Effector memory CD4-positive, alpha-beta T cell (primary cell): ENCODE measurements at regions not wholly inside any gene's neighbourhood (a gene's known extent, or its start where the extent isn't known, plus 50 kb on each side); places are given as distances from the start of the nearest gene placed in this dataset.

ENCODE experiments used
- DNase-seq, 3 donors: peaks; one replicate each; pipeline ENCODE4 v3.0.0-alpha.2; 2020
- H3K27ac ChIP-seq: 2 replicates; pipeline ENCODE4 v1.7.0; 2013; ENCODE audit warnings: mild to moderate bottlenecking, low read length, moderate library complexity; ENCODE audit not compliant: insufficient read depth, poor library complexity, severe bottlenecking
- H3K27me3 ChIP-seq: replicated peaks from 2 replicates; pipeline ENCODE4 v1.7.0; 2013; ENCODE audit warnings: mild to moderate bottlenecking, low read length; ENCODE audit not compliant: insufficient read depth, control insufficient read depth, poor library complexity, severe bottlenecking
- H3K36me3 ChIP-seq: 2 replicates; pipeline ENCODE4 v1.7.0; 2013; ENCODE audit warnings: mild to moderate bottlenecking, low read length, moderate library complexity; ENCODE audit not compliant: control insufficient read depth, insufficient read depth
- H3K4me1 ChIP-seq: 2 replicates; pipeline ENCODE4 v1.7.0; 2013; ENCODE audit warnings: low read length, mild to moderate bottlenecking; ENCODE audit not compliant: control insufficient read depth, insufficient read depth, poor library complexity, severe bottlenecking
- H3K4me3 ChIP-seq: 2 replicates; pipeline ENCODE4 v1.7.0; 2013; ENCODE audit warnings: low read length, low read depth, mild to moderate bottlenecking; ENCODE audit not compliant: insufficient read depth, poor library complexity, severe bottlenecking
- H3K9me3 ChIP-seq: 2 replicates; pipeline ENCODE4 v1.7.0; 2013; ENCODE audit warnings: mild to moderate bottlenecking, low read length, moderate library complexity; ENCODE audit not compliant: control insufficient read depth

DNA sequence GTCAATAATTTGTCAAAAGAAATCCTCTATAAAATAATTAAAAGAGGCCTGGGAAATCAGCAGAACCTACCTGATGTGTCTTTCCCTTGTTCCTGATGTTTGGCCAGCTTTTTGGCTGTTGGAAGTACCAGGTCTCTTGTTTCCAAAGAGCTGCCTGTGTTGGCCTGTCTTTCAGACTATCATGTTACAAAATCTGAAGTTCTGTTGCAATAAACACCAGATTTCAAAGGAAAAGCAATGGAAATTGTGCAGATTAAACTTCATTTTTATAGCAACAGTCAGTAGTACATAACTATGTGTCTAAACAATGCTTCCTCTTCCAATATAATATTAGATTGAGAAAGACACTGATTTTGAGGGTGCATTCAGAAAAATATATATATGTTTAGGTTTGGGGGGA is 647.2 kb upstream of the CXADR start:
- H3K27ac ChIP-seq: no peak overlapping the region
- no peaks in the 10 kb centered on the region for H3K36me3 ChIP-seq
- no peak for DNase-seq
- H3K4me3 ChIP-seq: no peak overlapping the region
- no peaks in the 10 kb centered on the region for H3K27me3 ChIP-seq
- no peaks in the 10 kb centered on the region for H3K4me1 ChIP-seq
- H3K9me3 ChIP-seq: no peaks in the 10 kb centered on the region

DNA sequence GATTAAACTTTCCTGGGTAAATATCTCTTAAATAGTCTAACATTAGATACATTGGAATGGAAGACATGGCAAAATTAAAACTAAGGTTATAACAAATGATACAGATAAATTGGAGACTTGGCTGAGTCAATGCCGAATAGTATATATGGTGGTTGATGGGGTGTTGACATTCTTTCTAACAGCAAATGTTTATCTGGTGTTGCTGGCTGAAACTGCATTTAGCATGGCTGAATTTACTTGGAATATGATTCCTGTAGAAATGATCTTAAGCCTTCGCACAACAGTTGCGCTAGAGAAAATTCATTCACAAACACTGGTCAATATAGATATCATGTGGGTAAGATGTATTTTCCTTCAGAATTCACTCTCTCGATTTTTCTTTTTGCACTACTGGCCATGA is 646.0 kb upstream of the CXADR start:
- no peaks in the 10 kb centered on the region for H3K4me1 ChIP-seq
- H3K27ac ChIP-seq: no peak overlapping the region
- no peaks in the 10 kb centered on the region for H3K36me3 ChIP-seq

DNA sequence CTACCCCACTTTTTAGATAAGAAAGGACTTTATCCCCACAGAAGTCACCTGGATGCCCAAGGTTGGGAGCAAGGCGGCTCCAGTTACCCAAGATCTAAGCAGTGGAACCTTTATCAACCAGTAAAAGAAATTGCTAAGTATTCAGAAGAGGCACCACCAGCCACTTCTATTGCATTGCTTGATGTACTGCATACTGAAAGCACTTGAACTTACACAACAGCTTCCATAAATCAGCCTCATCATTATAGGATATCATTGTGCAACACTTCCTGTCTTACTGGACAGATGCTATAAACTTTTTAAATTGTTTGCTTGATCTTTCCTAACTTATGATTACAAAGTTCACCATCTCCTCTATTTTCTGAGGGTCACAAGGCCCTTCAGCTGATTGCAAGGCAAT is 642.7 kb upstream of the CXADR start:
- no peaks in the 10 kb centered on the region for H3K36me3 ChIP-seq
- no peak for DNase-seq

More for the DNA sequence above, 646.0 kb upstream of the CXADR start:
- DNase-seq: no peak
- H3K27me3 ChIP-seq: no peaks in the 10 kb centered on the region
- no peaks in the 10 kb centered on the region for H3K9me3 ChIP-seq
- no peak overlapping the region for H3K4me3 ChIP-seq

DNA sequence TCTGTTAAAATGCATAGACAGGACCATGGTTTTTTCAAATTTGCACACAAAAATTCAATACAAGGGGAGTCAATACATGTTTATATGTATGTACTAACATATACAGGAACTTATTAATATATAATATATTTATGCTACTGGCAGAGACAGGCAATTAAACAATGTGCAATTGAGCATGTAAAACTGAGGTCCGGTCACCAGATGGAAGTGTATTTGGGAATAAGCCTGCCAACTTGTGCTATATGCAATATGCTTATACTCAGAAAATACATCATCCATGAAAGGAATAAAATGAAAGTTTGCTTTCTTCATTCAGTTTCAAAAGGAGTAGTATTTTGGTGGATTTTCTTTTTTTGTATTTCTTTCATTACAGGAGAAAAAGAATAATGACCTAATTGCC is 640.2 kb upstream of the CXADR start:
- DNase-seq: no peak
- Histone ChIP-seq H3K9me3 (no peaks in the 10 kb centered on the region), H3K27ac (no peak overlapping the region), H3K27me3 (no peaks in the 10 kb centered on the region), H3K4me1 (no peaks in the 10 kb centered on the region), H3K4me3 (no peak overlapping the region), H3K36me3 (no peaks in the 10 kb centered on the region)

More for the DNA sequence above, 642.7 kb upstream of the CXADR start:
- Histone ChIP-seq H3K9me3 (no peaks in the 10 kb centered on the region), H3K27me3 (no peaks in the 10 kb centered on the region), H3K27ac (no peak overlapping the region), H3K4me1 (no peaks in the 10 kb centered on the region), H3K4me3 (no peak overlapping the region)

DNA sequence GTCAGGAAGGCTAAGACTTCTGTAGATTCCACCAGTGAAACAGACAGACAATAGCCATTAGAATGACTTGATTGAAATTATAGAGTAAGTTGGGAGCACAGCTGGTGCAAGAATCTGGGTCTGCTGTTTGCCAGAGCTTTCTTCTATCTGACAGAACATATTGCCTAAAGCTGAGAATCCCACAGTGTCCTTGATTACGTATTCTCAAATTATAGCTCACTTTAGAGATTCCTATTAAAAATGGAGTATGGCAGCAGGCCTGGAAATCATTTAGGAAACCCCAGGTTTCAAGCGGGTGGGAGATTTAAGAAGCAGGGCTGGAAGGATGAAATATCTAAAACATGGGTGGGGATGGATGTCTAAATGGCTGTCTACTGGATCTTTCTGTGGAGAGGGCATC is 639.7 kb upstream of the CXADR start:
- H3K9me3 ChIP-seq: no peaks in the 10 kb centered on the region

DNA sequence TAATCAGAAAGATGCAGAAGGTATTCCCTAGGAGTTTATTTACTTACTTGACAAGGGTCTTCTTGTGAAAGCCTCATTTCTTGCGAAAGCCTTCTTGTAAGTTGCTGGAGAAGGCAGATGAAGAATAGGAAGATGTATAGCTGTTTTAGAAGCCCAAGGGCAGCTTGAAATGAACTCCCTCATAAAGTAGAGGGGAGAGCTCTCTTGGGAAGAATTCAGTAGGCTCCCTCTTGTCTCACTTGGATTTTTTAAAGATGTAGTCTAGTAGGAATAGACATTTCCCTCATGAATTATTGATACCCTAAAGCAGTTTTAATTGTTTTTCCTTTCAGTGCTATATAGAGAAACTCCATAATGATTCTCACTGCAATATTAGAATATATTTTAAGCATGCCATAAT is 639.2 kb upstream of the CXADR start:
- no peak for DNase-seq
- no peaks in the 10 kb centered on the region for H3K9me3 ChIP-seq
- no peaks in the 10 kb centered on the region for H3K4me1 ChIP-seq
- no peaks in the 10 kb centered on the region for H3K27me3 ChIP-seq
- H3K36me3 ChIP-seq: no peaks in the 10 kb centered on the region
- H3K27ac ChIP-seq: no peak overlapping the region
- H3K4me3 ChIP-seq: no peak overlapping the region

More for the DNA sequence above, 639.7 kb upstream of the CXADR start:
- H3K36me3 ChIP-seq: no peaks in the 10 kb centered on the region
- DNase-seq: no peak
- no peak overlapping the region for H3K4me3 ChIP-seq
- no peak overlapping the region for H3K27ac ChIP-seq
- H3K27me3 ChIP-seq: no peaks in the 10 kb centered on the region
- H3K4me1 ChIP-seq: no peaks in the 10 kb centered on the region

DNA sequence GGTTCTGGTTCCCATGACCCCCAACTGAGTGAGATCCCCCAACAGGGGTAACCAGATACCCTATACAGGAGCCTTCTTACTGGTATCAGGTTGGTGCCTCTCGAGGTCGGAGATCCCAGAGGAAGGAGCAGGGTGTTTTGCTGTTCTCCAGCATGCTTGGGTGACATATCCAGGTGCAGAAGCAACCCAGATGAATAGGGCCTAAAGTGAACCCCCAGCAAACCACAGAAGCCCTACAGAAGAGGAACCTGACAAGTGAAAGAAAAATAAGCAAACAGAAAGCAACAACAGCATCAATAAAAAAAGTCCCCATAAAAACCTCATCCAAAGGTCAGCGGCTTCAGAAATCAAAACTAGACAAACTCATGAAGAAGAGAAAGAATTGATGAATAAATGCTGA is 633.4 kb upstream of the CXADR start:
- Histone ChIP-seq H3K27ac (no peak overlapping the region), H3K9me3 (no peaks in the 10 kb centered on the region), H3K27me3 (no peaks in the 10 kb centered on the region), H3K4me3 (no peak overlapping the region), H3K4me1 (no peaks in the 10 kb centered on the region), H3K36me3 (no peaks in the 10 kb centered on the region)
- no peak for DNase-seq

DNA sequence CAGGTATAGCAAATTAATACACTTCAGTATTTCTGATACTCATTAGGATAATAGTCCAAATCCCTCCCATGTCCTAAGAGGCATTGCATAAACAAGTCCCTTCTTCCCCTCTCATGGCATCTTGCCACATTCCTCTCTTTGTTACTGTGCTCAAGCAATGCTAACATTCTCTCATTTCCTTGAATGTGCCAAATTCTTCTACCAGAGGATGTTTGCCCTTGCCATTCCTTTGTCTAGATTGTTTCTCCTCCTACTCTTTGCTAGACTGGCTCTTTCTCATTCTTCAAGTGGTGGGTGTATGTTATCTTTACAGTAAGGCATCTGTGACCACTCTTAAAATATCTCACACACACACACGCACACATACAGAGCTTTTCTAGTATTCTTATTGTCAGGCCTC is 621.0 kb upstream of the CXADR start:
- Histone ChIP-seq H3K36me3 (no peaks in the 10 kb centered on the region), H3K27ac (no peak overlapping the region), H3K27me3 (no peaks in the 10 kb centered on the region), H3K9me3 (no peaks in the 10 kb centered on the region), H3K4me3 (no peak overlapping the region), H3K4me1 (no peaks in the 10 kb centered on the region)
- no peak for DNase-seq

DNA sequence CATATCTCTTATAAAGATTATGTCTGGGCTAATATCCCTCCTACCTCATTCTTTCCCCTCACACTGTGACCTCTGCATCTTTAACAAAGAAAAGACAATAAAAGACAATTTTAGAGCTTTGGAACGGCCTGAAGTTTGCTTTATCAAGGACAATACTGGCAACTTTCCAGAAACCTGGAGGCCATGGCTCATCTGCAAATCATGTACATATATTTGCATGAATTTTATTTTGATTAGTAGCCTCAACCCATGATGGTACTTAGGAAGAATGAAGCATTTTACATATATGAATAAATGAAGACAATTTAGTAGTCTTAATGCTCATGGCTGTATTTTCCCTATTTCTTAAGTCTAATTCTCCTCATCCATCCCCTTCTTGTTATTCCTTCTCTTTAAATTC is 612.2 kb upstream of the CXADR start:
- Histone ChIP-seq H3K9me3 (no peaks in the 10 kb centered on the region), H3K27me3 (no peaks in the 10 kb centered on the region), H3K36me3 (no peaks in the 10 kb centered on the region), H3K27ac (no peak overlapping the region), H3K4me3 (no peak overlapping the region), H3K4me1 (no peaks in the 10 kb centered on the region)
- no peak for DNase-seq

DNA sequence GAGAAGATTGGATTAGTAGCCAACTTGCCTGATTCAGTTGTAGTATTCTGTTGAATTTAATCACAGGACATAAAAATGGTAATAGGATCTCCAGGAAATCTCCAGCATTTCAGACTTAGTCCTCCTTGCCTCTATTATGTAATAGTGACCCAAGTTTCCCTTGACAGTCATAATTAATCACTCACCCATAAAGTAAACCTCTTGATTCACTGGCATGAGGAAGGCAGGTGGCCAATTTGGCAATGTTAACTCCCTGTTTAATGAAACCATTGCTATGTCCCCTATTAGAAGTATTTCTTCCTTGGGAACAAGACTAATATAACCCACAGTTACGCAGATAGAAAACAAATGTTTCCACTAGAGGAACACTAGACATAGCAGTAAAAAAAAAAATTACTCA is 604.8 kb upstream of the CXADR start:
- no peak overlapping the region for H3K4me3 ChIP-seq
- no peaks in the 10 kb centered on the region for H3K4me1 ChIP-seq
- H3K27ac ChIP-seq: no peak overlapping the region
- no peaks in the 10 kb centered on the region for H3K9me3 ChIP-seq
- DNase-seq: no peak
- H3K36me3 ChIP-seq: no peaks in the 10 kb centered on the region
- H3K27me3 ChIP-seq: no peaks in the 10 kb centered on the region
